ENCODE measurements at regions not wholly inside any gene's neighbourhood (a gene's known extent, or its start where the extent isn't known, plus 50 kb on each side); places are given as distances from the start of the nearest gene placed in this dataset.

DNA sequence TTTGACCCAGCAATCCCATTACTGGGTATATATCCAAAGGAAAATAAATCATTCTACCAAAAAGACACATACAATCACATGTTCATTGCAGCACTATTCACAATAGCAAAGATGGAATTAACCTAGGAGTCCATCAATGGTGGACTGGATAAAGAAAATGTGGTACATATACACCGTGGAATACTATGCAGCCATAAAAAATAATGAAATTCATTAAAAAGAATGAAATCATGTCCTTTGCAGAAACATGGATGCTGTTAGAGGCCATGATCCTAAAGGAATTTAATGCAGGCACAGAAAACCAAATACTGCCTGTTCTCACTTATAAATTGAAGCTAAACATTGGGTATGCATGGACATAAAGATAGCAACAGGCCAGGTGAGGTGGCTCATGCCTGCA is 61.9 kb upstream of the BMP6 start:
- no peak for DNase-seq (ENCODE audit: low read depth)

DNA sequence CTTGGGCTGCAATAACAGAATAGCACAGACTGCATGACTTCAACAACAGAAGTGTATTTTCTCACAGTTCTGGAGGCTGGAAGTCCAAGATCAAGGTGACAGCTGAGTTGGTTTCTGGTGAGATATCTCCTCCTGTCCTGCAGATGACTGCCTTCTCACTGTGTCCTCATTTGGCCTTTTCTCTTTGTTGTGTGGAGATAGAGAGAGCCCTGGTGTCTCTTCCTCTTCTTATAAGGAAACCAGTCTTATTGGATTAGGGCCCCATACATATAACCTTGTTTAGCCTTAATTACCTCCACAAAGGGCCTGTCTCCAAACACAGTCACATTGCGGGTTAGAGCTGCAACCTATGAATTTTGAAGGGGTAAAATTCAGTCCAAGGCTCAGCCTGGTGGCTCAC is 57.0 kb upstream of the BMP6 start:
- DNase-seq (ENCODE audit: low read depth) = no peak

DNA sequence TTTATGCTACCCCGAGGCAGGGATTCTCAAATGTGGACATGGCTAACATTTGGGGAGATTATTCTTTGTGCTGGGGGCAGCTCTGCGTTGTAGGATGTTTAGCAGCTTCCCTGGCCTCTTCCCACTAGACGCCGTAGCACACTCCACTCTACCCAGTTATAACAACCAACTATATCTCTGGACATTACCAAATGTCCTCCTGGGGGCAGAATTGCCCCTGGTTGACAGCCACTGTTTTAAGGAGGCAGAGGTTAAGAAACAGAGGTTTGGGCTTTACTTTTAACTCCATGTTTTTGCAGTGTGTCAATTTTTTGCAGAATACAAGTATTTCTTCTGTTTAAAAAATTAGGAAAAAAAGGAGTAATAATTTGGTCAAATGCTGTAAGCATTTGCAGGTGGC is 56.2 kb upstream of the BMP6 start:
- DNase-seq (ENCODE audit: low read depth) = no peak

DNA sequence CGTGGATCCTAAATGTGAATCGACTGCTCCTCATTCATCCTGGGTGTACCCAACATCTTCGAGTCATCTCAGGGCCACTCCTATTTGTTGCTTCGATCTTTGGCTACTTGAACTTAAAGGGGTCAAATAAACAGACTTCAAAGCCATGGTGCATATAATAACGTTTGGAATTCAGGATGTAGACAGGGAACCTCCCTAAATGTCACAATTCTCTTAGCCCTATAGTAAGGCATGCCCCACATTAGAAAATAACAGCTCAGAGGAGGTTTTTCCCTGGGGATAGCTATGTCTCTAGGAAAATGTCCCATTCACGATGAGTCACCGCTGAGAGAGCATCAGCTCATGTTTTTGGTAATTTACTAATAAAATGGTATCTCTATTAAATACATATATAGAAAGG is 54.8 kb upstream of the BMP6 start:
- peak; percentile 61 for DNase-seq (ENCODE audit: low read depth)

DNA sequence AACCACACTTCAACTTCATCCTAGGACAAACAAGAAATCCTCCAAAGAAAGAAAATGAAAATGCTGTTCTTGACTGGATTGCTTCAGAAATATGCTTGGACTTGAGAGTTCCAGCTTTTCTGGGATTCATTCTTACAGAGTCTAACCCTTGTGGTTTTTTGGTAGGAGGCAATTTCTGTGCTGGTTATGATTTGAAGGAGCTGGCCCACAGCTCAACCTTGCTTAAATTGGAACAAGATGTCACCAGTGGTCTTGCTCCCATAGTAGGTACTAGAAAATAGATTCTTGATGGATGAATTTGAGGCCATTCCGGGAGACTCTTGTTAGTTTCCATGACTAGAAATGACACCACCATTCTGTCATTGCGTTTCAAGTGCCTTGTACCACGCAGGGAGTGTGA is 54.3 kb upstream of the BMP6 start:
- peak; percentile 47 for DNase-seq (ENCODE audit: low read depth)

DNA sequence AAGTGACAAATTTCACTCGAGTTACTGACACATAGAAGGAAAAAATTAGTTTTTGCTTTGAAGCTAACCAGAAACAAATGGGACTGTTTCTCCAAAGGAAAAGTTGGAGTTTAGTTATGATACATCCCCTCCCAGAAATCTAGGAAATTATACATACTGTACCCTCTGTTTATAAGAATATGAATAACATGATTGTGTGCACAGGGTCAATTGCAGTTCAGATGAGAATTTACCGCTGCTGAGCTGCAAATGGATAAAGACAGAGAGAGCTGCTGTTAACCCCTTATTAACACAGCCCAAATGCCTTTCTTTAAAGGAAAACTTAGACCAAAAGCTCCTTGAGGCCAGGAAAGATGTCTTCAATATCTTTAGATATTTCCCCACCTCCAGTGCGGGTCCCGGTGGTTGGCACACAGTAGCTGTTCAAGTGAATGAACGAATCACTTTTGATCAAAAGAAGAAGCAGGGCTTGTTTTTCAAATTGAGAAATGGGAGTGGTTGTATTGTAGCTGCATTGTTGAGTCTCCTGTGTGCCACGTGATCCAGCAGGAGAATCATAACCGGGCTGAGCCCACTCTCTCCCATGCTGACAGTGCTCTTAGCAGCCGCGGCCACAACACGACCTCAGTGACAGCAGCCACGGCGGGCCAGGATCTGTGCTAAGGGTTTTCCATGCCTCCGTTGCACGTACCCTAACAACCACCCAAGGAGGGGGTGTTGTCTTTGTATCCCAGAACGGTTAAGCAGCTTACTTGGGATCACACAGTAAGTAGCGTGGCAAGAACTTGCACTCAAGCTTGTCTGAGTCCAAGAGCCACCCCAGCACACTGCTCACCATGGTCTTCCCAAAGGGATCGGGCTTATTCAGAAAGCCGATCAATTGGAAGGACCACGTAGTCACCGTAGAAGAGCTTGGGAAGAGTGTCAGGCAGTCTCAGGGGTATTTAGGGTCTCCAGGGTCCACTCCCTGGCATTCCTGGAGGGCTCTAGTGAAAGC is 53.5 kb upstream of the BMP6 start:
- no peak for DNase-seq (ENCODE audit: low read depth)

DNA sequence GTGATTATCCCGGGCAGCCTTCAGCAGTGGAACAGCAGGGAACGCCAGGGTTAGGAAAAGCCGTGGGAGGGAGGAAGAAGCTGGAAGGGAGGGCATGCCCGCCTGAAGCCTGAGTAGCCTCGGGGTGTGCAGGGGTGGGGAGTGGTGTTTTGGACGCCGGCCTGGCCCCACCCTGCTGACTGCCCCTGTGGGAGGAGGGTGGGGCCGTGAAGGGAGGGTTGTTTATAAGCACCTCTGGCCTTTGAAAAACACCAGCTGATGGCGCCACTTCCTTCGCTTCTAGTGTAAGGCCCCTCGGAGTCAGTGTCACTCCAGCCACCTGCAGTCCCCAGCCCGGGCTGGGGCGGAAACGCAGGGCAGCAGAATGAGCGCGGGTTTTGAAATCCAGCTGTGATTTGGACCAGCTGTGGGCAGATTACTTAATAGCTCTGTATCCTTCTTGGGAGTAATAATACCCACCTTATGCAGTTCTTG is 52.8 kb upstream of the BMP6 start:
- DNase-seq (ENCODE audit: low read depth) = no peak

DNA sequence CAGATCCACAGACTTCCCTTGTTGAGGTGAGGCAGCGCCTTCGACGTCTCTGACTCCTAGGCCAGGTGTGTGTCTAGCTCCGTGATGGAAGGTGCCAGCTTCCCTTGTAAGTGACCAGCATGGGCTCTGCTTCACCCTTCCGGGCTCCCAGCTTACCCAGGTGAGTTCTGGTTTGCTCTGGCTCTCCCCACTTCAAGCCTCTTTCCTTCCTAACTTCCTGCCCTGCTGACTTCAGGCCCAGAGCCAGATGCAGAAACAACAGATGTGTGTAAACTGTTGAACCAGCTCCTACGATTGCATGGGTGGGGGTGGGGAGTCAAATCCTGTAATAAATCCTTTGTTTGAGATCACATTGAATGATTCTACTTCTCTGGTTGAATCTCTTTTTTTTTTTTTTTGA is 51.6 kb upstream of the BMP6 start:
- no peak for DNase-seq (ENCODE audit: low read depth)

DNA sequence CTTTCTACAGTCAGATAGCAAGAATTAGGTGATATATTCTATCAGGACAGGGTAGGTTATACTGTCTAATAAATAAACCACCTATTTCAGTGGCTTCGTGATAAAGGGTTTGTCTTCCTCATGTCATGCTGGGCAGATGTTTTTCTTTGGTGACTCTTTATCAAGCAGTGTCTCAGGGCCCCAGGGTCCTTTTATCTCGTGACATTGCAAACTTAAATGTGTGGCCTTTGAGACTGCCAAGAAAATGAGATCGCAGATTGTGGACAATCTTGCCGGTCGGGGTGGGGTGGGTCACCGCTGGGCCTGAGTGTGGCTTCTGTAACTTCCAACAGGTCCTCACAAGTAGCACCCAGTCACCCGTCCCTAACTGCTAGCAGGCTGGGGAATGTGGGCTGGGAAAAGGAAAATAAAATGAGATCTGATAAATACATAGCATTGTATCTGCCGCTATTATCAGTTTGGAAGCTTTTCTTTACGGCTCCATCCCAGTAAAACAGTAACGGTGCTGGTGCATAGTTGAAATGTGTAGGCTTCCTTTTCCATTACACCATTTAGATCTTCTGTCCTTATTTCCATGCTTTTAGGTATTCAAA is 50.5 kb upstream of the BMP6 start:
- DNase-seq (ENCODE audit: low read depth) = no peak

All from GM04503 (cell line).